ENCODE measurements at regions not wholly inside any gene's neighbourhood (a gene's known extent, or its start where the extent isn't known, plus 50 kb on each side); places are given as distances from the start of the nearest gene placed in this dataset.

DNA sequence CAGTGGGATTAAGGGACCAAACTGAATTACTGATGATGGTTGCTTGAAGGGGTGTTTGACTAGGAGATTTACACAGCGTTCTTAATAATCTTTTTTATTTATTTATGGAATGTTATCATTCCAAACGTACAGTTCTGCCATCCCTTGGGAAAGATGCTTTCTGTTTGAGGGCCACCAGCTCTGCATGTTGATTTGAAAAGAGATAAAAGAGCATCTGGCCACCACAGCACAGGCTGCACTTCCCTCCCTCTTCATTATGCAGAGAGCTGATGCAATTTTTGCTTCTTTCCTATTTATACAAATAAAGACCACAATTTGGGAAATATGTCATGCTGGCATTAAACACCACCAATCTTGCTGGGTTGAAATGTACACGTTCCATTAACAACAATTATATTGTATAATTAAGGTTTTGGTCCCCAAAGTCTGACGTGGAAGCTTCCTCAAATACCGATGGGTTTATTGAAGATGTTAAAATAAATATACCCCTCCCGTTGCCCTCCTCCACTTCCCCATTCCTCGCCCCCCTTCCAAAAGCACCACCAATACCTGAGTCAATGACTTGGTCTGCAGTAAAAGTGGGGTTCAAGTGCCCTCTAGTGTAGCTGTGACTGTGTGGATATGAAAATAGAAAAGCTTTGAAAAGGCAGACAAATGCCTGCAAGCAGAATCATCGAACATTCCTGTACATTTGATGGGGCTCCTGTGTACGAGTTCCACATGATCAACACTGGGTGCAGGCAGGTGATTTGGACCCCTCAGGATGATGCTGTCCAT lies 211.9 kb downstream of the HRH4 start:
- DNase-seq (ENCODE audit: low spot score): no peak

DNA sequence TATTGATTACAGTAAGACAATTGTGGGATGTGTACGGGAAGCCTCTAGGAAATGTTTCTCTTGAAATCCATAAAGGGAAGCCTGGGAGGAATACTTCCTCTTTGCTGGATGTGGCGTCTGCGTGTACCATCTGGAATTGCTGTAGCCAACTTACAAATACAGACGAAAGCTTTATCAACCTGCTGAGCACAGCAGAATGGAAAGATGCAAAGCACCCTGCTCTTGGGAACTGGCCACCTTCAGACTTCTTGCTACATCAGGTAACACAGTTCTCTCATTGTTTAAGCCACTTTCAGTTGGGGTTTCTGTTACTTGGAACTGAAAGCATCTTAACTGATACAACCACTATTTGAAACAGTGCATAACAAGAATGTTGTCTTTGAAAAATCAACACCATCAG lies 213.8 kb downstream of the HRH4 start:
- no peak for DNase-seq (ENCODE audit: low spot score)

DNA sequence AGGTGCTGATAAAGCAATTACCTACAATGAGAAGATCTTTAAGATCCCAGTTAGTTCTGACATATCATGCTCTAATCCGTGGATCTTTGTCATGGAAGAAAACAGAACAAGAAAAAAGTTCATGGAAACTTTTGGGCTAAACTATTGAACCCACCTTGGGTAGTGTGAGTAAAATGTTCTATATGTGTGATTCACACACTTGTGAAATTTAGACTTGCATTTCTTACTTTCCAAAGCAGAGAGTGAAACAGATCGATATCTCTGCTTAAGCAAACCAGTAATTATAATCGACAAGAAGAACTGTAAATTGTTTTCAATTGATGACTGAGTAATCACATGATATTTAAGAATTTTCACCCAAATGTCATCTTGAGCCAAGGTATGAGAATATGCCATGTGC lies 214.2 kb downstream of the HRH4 start:
- DNase-seq (ENCODE audit: low spot score): no peak

DNA sequence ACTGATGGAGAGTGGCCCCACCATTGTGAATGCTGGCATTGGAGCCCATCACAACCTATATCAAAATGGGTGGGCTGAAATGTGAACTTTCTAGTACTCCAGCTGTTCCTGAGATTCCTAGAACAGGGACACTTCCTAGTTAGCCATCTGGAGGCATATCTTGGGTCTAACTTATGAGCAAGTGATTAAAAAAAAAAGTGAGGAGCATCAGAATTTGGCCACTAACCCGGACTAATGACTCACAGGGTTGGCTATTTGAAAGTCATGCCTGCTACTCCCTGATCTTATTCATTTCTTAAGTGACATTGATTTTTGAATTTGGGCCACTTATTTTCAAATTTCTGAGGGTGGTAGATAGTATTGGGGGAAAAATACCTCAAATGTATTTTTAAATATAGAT lies 216.6 kb downstream of the HRH4 start:
- no peak for DNase-seq (ENCODE audit: low spot score)

DNA sequence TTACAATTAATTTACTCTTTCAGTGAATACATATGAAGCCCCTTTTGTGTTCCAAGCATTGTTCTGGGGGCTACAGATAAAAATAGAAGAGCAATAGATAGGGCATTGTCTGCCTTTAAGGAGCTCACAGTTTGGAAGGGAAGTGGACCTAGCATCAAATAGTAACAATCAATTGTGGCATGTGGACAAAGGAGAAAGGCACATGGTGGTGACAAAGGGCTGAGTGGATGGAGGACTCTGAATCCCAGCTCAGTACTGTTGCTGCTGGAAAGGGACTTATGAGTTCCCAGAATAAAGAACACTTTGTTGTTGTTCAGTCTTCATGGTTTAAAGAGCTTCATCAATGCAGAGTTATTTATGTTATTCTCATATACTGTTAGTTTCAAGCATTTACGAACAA lies 217.7 kb downstream of the HRH4 start:
- DNase-seq (ENCODE audit: low spot score): no peak

DNA sequence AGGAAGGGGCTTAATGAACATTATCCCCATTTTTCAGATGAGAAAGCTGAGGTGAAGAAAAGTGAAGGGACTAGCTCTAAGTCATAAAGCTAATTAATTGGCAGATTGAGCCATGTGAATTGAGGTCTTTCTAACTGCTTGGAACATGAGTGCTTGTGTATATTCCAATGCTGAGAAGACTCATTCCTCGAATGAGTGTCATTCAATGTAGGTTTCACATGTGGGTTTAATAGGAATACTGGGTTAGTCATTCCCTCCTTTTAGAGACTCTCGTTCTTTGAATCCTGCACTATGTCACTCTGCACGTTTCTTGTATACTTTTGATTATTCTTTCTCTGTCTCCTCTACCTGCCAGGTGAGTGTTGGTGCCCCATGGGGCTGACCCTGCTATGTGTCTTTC lies 218.2 kb downstream of the HRH4 start:
- DNase-seq (ENCODE audit: low spot score): no peak

DNA sequence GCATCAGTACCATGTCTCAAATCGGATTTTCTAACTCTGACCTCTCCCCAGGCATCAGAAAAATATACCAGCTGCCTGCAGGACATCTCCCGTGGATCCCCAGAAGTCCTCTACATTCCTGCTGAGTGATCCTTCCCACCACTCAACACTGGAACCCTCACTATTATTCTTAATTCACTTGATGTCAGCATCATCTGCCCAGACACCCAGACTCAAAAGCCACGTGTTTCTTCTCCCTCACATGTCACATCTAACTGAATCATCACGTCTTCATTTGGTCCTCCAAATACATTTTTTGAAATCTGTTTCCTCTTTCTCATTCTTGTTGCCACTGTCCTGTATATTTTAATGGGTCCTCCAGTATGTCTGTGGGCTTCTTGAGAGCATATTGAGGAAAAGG lies 218.6 kb downstream of the HRH4 start:
- DNase-seq (ENCODE audit: low spot score): no peak

DNA sequence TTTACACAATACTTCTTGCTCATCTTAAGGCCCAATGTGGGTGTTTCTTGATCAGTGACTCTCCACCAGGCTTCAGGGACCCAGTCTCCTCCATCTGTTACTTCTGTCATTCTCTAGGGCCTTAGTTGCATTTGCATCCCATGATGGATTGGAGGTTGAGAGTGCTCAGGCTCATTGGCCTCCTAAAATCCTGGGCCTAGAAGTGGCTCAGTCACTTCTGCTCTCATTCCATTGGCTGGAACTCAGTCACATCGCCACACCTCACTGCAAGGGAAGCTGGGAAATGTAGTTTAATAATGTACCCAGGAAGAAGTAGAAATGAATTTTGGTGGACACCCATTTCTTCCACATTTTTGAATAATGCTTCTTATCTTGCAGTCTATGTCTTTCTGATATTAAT lies 223.5 kb downstream of the HRH4 start:
- peak; percentile 68 for DNase-seq (ENCODE audit: low spot score)

DNA sequence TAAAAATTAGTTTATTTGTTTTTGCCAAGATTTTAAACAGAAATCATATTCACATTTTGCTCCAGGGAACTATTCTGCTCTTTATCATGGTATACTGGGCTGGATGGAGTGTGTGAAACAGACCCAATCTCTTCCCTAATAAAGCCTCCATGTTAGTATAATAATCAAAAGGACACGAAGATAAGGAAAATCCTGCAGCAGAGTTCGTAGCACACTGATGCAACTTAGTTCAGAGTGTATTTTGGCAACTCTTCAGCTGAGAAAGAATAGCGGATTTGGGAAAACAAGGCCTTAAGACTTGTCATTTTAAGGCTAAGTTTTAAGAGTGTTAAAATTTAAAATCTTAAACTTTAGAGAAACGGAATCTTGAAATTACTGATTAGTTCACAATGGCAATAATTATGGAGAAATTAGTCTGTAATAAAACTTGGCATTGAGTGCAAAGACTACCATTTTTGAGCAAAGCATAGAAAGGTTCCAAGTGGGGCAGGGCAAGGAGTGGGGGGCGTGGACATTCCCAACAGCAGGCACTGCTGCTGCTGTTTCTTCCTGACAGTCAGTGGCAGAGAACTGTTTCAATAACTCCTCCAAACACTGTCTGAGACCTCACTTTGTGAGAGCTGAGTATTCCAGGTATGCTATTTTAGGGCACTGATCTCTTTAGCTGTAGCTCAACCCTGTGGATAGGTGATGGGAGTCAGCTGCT lies 225.0 kb downstream of the HRH4 start:
- no peak for DNase-seq (ENCODE audit: low spot score)

DNA sequence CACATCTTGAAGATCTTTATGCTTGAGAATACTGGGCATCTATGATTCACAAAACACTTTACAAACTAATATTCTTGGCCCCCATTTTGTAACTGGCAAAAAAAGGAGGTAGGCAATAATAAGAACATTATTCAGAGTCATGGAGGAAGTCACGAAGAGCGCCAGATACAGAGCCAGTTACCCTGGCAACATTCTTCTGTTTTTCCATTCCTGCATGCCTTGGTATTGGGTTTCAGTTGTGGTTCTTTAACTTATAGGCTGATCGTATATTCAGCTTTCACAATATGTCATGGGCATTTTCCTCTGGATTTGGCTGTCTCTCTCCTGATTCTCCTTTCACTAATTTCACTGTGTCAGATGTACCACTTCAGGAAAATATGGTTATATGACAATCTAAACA lies 234.7 kb downstream of the HRH4 start:
- no peak for DNase-seq (ENCODE audit: low spot score)

DNA sequence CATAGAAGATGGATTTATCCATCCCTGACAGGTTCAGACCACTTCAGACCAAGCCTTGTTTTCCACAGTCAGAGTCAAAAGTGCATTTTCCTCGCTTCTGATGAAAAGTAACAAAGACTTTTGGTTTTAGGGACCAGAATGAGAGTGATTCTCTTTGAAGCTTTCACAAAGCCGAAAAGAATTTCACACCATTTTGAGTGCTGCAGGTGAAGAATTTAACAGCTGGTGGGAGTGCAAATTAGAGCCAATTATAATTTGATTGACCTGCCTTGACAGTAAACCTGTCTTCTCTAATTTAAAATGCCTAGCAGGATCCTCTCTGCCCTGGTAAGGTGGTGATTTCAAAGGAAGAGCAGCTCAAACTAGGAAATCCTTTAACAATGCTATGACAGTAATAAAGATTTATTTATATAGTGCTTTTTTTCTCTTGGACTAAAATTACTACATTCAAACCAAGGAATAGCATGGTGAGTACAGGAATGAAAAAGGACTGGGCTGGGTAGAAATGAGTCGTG lies 241.6 kb downstream of the HRH4 start:
- DNase-seq (ENCODE audit: low spot score): no peak

DNA sequence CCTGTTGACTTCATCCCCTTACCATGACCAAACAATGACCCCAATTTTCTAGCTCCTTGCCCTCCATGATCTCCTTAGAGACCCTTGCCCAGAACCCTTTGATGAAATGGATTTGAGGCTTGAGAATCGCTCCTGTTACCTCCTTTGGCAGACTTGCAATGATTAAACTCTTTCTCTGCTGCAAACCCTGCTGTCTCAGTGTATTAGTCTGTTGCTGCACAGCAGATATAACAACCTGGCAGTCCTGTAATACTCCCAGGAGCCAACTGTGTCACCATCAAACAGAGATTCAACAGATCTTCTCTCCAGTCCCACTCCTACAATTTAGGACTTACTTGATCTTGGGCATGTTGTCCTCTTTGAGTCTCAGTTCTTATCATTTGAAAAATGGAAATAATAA lies 242.9 kb downstream of the HRH4 start:
- DNase-seq (ENCODE audit: low spot score): no peak

DNA sequence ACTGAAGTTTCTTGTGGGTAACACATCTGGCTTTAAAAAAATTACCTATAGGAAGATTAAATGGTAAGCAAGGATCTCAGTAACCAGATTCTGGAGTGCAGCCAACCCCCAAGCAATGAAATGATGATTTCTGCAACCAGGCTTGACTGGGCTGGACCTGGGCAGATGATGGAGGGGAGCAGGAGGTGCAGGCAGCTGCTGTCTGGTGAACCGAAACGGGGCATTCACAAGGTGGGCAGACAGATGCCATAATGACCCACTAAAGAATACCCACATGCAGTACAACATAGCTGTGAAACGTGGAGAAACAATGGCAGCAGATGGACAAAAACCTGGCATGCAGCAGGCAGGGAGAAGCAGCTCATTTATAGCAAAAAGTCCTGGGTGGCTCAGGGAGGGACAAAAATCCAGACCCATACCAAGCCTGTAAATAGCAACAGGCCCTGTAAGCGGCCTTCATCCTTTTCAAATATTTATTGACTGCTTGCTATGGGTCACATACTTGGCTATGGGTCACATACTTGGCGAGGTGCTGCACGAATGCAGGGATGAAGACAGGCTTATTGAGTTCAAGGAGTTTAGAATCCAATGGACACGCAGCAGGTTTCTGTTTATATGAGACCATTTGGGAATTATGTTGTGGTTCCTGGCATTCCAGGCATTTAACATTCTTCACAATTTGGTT lies 244.7 kb downstream of the HRH4 start:
- no peak for DNase-seq (ENCODE audit: low spot score)

DNA sequence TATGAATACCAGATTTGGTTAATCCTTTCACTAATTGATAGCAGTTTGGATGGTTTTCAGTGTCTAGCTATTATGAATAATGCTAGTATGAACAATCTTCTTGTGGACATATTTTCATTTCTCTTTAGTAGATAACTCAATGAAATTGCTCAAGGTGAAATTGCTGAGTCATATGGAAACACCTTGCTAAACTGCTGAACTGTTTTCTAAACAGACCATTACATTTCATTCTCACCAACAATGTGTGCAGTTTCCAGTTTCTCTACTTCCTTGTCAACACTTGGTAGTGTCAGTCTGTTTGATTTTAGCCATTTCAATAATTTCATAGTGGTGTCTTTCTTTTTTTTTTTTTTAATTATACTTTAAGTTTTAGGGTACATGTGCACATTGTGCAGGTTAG lies 250.0 kb downstream of the HRH4 start:
- no peak for DNase-seq (ENCODE audit: low spot score)

DNA sequence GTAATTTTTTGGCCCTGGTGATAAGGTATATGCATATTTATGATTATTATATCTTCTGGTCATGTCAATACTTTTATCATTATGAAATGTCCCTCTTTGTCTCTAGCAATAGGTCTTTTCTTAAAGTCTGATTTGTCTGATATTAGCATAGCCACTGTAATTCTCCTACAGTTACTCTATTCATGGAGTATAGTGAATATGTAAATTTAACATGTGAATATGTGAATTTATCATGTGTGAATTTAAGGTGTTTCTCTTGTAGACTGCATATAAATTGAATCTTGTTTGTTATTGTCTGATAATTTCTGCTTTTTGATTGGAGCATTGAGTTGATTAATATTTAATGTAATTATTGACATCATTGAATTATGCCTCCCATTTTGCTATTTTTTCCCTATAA lies 259.4 kb downstream of the HRH4 start:
- no peak for DNase-seq (ENCODE audit: low spot score)

DNA sequence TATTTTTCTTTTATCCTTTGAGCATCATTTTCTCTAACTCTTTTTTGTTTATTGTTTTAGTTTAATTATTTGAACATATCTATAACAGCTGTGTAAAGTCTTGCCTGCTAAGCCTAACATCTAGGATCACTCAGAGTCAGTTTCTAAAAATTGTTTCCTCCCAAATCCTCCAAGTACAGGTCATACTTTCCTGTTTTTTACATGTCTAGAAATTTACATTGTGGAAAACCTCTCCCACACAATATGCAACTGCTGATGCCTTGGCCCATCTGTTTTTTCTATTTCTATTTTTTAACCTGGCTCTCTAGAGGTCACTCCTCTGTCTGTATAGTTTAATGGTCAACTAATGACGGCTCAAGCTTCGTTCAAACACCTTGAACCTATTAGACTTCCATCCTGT lies 261.0 kb downstream of the HRH4 start:
- no peak for DNase-seq (ENCODE audit: low spot score)

DNA sequence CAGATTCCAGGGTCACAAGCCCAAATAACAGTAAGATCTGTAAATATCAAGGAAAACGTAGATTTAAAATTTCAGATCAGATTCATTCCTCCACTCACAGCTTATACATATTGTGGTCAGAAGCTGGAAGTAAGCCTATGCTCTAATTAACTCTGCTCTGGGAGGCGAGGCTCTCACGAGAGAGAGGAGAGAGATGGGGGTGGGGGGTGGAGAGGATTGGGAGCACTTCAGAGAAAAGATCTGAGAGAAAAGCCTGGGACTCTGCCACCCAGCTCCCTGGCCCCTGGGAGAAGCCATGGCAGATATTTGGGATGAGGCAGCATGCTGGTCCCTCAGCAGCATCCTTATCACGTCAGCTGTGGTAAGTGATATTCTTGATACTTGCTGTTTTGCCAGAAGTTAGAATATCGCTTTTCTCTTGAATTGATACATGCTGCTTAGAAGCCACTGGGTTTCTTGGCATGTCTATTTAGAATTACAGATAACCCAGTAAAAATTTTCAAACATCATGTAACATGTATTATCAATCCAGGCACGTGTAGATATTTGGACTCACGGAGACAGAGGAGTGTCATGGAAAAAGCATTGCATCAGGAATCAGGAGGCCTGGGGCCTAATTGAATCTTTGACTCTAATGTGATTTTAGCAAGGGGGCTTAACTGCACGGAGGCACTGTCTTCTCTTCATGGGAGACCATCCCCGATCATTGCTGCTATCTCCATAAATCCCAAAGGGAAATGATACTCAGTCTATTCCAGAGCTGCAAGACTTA lies 265.4 kb downstream of the HRH4 start:
- no peak for DNase-seq (ENCODE audit: low spot score)

DNA sequence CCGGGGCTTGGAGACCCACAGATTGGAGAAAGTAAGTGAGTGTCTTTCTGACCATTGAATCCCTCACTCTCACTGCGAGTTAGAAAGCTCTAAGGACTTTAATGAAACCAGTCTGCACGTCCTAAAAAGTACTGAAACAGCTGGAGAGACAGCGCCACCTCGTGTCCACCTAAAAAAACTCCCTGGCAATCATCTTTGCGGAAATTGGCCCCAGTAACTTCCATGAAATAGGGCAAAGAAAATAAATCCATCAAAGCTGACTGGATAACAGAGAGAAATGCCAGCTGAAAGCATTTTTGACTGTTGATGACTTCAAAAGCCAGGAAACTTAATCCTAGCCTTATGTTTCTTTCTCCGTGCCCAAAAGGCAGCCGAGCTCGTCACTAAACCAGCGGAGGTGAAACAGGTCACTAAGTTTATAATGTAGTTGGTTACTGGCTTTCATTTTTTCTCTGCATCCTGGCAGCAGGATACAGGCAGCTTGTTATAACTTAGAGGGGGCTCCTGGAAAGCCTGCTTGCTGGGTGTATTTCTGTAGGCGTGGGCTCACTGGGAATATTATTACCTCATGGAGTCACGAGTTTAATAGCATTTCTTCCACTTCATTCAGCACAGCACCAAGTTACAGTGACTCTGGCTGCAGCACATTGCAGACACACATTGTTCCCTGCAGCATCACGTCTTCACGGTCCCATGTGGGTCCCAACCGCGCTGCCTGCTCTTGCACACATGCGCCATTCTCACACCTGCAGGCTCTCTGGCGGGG lies 266.5 kb downstream of the HRH4 start:
- DNase-seq (ENCODE audit: low spot score): peak; percentile 76

DNA sequence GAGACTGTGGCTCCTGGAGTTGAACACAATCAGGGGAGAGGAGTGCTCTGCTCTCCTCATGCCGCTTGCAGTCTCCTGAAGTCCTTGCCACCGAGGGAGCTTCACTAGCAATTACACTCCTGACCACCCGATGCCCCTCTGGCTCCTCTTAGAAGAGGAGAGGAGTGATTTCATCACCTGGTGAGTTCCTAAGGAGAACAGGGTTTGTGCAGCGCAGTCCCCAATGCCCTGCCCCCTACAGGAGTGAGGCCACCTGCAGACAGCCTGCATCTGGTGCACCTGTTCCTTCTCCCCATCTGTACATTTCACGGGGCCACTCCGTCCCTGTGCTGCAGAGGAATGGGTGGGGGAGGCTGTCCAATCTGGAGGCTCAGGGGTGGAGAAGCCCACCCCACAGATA lies 267.2 kb downstream of the HRH4 start:
- DNase-seq (ENCODE audit: low spot score): peak; percentile 13

DNA sequence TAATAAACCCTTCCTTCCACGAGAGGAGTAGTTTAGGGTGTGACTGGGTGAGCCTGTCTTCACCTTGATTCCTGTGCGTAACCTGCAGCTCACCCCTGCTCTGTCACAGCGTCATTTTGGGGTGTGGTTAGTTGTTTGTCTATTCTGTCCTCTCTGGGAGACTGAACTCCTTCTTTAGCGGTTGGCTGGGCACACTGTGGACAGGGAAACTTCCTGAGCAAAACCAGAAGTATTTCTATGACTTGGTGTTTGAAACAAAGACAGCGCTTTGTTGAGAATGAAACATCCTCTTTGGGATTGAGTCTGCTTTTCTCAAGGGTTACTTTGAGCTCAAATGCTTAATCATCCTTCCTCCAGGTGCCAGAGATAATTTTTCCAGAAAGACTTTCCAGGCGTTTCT lies 270.7 kb downstream of the HRH4 start:
- no peak for DNase-seq (ENCODE audit: low spot score)

DNA sequence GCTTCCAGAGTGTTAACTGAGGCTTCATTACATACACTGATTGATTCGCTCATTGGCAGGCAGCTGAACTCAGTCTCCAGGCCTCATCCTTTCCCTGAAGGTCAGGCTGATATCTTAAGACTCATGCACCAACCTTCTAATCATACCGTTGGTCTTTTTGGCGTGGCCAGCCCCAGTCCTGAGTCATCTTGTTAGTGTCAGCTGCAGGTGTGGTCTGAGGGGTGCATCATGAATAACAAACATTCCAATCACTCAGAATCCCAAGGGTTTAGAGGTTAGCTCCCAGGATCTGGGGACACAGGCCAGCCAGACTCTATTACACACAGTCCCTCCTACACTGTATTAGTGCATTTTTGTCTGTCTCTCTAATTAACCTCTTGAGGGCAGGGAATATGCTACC lies 271.5 kb downstream of the HRH4 start:
- DNase-seq (ENCODE audit: low spot score): no peak

DNA sequence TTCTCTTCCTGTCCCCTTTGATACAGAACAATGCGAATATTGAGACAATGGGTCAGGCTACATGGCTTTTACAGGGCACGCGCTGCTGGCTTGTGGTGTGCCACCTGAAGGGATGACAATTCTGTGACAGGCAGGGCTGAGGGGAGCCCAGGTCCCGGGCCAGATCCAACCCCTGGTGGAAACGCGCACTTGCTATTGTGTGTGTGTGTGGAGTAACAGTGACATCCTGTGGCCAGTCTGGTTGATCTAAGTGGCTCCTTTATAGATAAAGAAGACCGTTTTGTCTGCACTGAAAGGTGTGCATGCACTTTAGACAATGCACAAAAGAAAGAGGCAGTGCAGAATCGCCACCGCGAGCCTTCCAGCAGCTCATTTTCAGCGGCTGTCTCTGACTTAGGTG lies 273.6 kb downstream of the HRH4 start:
- DNase-seq (ENCODE audit: low spot score): peak; percentile 19

All from NAMALWA (cell line).